ENCODE measurements at regions not wholly inside any gene's neighbourhood (a gene's known extent, or its start where the extent isn't known, plus 50 kb on each side); places are given as distances from the start of the nearest gene placed in this dataset.
A peak's percentile ranks its signal among the peaks of the same experiment; 100 is the strongest.

DNA sequence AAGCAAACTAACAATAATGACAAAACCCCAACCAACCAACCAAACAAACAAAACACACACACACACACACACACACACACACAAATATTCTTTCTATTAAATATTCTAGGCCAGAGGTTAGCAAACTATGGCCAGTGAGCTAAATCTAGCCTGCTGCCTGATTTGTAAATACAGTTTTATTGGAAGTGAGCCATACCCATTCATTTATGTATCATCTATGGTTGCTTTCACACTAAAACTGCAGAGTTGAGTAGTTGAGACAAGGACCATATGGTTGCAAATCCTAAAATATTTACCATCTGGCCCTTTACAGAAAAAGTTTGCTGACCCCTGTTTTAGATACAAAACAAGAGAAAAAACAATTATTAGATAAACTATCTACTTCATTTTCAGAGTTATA is 620.5 kb upstream of the SEMA6A start:
- no peak overlapping the region for H3K27ac ChIP-seq
- H3K4me3 ChIP-seq = no peak overlapping the region
- no peaks in the 10 kb centered on the region for H3K4me1 ChIP-seq
- no peaks in the 10 kb centered on the region for H3K9me3 ChIP-seq
- no peaks in the 10 kb centered on the region for H3K36me3 ChIP-seq
- TF ChIP-seq POLR2A (IDR thresholded peaks at IDR 0.05) = no peak
- TF ChIP-seq, protein P1, sequence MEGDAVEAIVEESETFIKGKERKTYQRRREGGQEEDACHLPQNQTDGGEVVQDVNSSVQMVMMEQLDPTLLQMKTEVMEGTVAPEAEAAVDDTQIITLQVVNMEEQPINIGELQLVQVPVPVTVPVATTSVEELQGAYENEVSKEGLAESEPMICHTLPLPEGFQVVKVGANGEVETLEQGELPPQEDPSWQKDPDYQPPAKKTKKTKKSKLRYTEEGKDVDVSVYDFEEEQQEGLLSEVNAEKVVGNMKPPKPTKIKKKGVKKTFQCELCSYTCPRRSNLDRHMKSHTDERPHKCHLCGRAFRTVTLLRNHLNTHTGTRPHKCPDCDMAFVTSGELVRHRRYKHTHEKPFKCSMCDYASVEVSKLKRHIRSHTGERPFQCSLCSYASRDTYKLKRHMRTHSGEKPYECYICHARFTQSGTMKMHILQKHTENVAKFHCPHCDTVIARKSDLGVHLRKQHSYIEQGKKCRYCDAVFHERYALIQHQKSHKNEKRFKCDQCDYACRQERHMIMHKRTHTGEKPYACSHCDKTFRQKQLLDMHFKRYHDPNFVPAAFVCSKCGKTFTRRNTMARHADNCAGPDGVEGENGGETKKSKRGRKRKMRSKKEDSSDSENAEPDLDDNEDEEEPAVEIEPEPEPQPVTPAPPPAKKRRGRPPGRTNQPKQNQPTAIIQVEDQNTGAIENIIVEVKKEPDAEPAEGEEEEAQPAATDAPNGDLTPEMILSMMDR (IDR thresholded peaks at IDR 0.05) = no peak
- no peaks in the 10 kb centered on the region for H3K27me3 ChIP-seq
- DNase-seq = peak in 1 of 2 donors; percentile 31
- intact Hi-C loops (cut with DNase I; ENCODE audit: low total_unique reads) = no loop called here

DNA sequence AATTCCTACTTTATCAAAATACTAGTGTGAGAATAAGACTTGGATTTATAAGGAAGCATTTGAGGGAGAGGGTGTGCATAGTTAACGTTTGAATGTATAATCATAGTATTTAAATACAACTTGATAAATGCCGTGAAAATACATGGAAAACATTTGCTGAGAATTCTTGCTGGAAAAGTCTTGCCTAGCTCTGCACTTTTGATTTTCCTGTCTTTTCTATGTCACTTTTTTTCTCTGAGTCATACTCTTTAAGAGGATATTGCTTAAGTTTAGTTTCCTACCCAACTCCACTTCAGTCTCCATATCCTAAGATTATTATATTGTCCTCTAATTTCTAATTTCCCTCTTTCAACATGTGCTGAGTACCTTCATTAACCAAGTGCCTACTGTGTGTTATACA is 616.6 kb upstream of the SEMA6A start:
- no peak overlapping the region for H3K4me3 ChIP-seq
- H3K4me1 ChIP-seq = no peaks in the 10 kb centered on the region
- no peaks in the 10 kb centered on the region for H3K36me3 ChIP-seq
- no peaks in the 10 kb centered on the region for H3K27me3 ChIP-seq
- no peak for TF ChIP-seq POLR2AphosphoS5 (IDR thresholded peaks at IDR 0.05)
- TF ChIP-seq POLR2A (IDR thresholded peaks at IDR 0.05) = no peak
- no peak for TF ChIP-seq EP300 (IDR thresholded peaks at IDR 0.05)
- TF ChIP-seq, protein P1 (IDR thresholded peaks at IDR 0.05) = no peak
- DNase-seq = no peak
- WGBS, 5 donors = 59 to 79% (median 65%) methylated on average over 2 of the region's 2 CpGs
- no peaks in the 10 kb centered on the region for H3K9me3 ChIP-seq
- intact Hi-C loops (cut with DNase I; ENCODE audit: low total_unique reads) = no loop called here
- no peak overlapping the region for H3K27ac ChIP-seq

- no peaks in the 10 kb centered on the region for H3K9me3 ChIP-seq
- TF ChIP-seq EP300 (IDR thresholded peaks at IDR 0.05) = no peak
- TF ChIP-seq, protein P1 (IDR thresholded peaks at IDR 0.05) = no peak
- intact Hi-C loops (cut with DNase I; ENCODE audit: low total_unique reads) = no loop called here
Observed at GRCh38 chr5:117189784-117190183, 615.2 kb upstream of the SEMA6A start.

GRCh38 chr5:117188211-117188610 is 613.6 kb upstream of the SEMA6A start:
- Histone ChIP-seq H3K4me3 (no peak overlapping the region), H3K36me3 (no peaks in the 10 kb centered on the region), H3K9me3 (no peaks in the 10 kb centered on the region), H3K27me3 (no peaks in the 10 kb centered on the region), H3K27ac (no peak overlapping the region), H3K4me1 (no peaks in the 10 kb centered on the region)
- intact Hi-C loops (cut with DNase I; ENCODE audit: low total_unique reads) = no loop called here
- TF ChIP-seq EP300 (IDR thresholded peaks at IDR 0.05) = no peak
- TF ChIP-seq POLR2A (IDR thresholded peaks at IDR 0.05) = no peak
- 4 to 33% (median 14%) methylated on average over 1 of the region's 1 CpG for WGBS, 5 donors
- no peak for DNase-seq

More at GRCh38 chr5:117189784-117190183, 615.2 kb upstream of the SEMA6A start:
- H3K27me3 ChIP-seq = no peaks in the 10 kb centered on the region
- DNase-seq = peak in 1 of 2 donors; percentile 38
- 52 to 65% (median 61%) methylated on average over 4 of the region's 4 CpGs for WGBS, 5 donors
- H3K4me3 ChIP-seq = no peak overlapping the region
- no peaks in the 10 kb centered on the region for H3K36me3 ChIP-seq
- H3K27ac ChIP-seq = no peak overlapping the region
- no peaks in the 10 kb centered on the region for H3K4me1 ChIP-seq

DNA sequence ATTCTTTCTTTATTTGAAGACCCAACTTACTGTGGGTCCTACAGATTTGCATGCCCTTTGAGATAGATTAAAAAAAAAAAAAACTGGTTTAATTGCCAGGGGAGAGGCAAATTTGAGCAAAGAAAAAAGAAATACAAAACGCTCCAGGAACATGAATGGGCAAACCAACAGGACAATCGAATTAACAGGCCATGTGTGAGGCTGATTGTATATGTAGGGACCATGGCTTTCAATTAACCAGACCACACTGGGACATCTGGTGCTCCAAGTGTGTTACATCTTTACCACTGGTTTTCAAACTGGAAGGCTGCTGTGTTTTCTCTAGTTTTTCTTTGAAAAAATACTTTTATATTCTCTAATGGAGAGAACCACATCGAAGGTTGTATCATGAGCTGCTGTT is 612.1 kb upstream of the SEMA6A start:
- DNase-seq = no peak
- 77 to 84% (median 78%) methylated on average over 3 of the region's 3 CpGs for WGBS, 5 donors
- TF ChIP-seq POLR2A (IDR thresholded peaks at IDR 0.05) (no peak), EP300 (IDR thresholded peaks at IDR 0.05) (no peak), POLR2AphosphoS5 (IDR thresholded peaks at IDR 0.05) (no peak)
- TF ChIP-seq, protein P1 (IDR thresholded peaks at IDR 0.05) = no peak
- Histone ChIP-seq H3K36me3 (no peaks in the 10 kb centered on the region), H3K4me3 (no peak overlapping the region), H3K4me1 (no peaks in the 10 kb centered on the region), H3K27ac (no peak overlapping the region), H3K27me3 (no peaks in the 10 kb centered on the region), H3K9me3 (no peaks in the 10 kb centered on the region)
- intact Hi-C loops (cut with DNase I; ENCODE audit: low total_unique reads) = no loop called here
